Hematopoietic multipotent progenitor cell treated with erythropoietin and hydrocortisone succinate and interleukin-3 and kit ligand, for 17 days (in vitro differentiated cells): ENCODE measurements at regions not wholly inside any gene's neighbourhood (a gene's known extent, or its start where the extent isn't known, plus 50 kb on each side); places are given as distances from the start of the nearest gene placed in this dataset.
"Not testable (repeated sequence)": the region's sequence is repeated elsewhere in the genome, so short reads cannot be mapped to it uniquely, and the experiment has no call there.

ENCODE experiments used
- DNase-seq: peaks from one replicate; pipeline ENCODE4 v3.0.0-alpha.2; 2015; ENCODE audit warnings: low spot score

DNA sequence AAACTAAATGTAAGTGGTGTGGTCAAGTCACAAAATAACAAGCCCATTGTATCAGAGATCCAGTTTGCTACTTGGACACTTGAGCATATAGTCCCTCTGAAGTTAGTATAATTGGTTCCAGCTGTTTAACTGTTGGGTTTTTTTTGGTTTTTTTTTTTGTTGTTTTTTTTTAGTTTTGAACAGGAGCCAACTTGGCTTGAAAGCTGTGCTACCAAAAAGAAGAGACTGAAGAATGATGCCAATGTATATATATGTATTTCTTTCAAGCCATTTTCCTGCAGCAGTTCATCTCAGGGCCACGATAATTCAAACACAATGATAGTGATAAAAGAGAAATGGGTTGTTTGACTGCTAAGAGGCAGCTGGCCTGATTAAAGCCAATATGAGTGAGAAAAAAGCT lies 138.3 kb downstream of the PCDH18 start:
- no peak for DNase-seq

DNA sequence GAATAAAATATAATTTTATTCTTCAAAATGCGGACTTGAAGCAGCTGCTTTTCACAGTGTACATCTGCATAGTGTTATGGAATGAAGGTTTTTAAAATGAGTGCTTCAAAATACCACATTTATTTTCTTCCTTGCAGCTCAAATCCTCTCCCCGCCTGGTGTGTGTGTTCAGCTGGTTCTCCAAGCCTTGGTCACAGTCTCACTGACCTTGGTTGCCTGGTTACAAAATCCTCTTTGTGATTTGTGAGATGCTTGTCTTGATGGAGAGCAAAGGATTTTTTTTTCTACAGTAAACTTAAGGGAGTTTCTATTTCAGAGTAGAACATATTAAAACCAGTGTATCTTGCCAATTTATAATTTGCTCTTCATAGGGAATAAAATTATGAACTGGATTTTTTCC lies 139.2 kb downstream of the PCDH18 start:
- no peak for DNase-seq

GRCh38 chr4:137390707-137391106 lies 141.6 kb downstream of the PCDH18 start:
- no peak for DNase-seq

DNA sequence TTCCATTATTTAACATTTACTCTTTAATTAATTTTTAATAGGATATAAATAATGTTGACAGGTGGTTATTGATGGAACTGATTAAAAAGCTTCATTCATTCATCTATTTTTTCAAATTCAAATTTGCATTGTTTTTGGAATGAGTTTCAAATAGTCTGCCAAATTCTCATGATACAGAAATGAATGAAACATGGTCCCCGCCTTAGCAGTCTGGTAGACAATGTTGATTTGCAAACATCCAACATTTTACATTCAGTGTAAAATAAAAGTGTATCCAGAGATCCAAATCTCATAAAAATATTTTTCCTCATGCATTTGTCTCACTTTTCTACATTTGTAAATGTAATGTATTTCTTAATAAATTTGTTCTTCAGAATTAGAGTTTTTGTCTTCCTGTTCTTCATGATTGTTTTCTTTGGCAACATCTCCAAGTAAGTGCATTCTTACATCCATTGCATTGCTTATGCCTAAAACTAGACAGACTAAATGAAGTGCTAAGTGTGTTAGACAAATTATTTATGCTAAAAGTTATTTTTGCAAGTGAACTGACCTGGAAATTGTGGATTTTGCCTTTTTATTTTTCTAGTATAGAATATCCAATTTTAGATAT lies 142.3 kb downstream of the PCDH18 start:
- no peak for DNase-seq

- no peak for DNase-seq
Observed at GRCh38 chr4:137387924-137388323, 144.4 kb downstream of the PCDH18 start.

DNA sequence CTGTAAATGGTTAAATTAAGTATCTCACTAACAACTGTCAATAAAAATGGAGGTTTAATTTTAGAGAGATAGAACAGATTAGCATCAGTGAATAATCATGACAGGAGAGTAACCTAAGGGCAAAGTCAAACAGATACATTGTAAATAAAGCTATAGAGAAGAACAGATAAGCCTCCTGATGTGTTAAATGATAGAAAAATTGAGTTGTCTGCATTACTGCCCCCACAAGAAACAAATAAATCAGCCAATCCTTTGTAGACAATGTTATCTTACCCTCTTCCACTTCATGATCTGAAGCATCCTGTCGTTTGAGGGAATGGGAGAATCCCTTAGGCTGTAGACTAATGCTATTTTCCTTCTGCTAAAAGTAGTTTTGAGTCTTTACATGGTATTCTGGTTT lies 147.8 kb downstream of the PCDH18 start:
- no peak for DNase-seq

- DNase-seq = no peak
Observed at GRCh38 chr4:137378821-137379220, 153.5 kb downstream of the PCDH18 start.

- DNase-seq = no peak
Observed at GRCh38 chr4:137378393-137378792, 153.9 kb downstream of the PCDH18 start.

GRCh38 chr4:137376312-137376711 lies 156.0 kb downstream of the PCDH18 start:
- DNase-seq = no peak

DNA sequence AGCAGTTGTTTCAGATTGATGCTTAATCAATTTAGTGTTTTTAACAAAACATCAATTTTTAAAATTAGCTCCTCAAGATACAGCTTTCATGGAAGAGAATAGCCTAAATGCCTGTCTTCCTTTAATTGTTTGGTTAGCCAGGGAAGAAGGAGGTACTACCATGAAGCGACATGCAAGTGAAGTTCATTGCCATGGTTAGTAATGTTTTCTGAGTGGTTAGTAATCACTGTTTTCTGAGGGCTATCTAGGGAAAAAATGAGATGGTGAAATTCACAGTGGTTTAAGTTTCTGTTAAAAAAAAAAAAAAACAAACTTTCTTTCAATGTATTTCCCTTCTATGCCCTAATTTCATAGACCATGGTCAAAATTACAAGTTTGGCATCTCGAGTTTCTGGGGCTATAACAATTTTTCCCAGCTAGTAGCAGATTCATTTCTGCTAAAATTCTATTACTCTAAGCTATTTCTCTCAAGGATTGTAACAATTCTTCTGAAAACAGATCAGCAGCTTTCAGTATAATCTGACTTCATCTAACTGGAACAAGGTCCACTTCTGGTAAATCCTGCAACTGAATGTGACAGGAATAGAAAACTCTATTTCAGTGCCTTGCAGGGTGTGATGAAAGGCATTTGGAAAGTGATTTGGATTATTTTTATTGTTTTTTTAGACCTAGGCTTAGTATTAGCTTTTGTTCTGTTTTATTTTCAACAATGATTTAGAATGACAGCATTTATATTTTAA lies 157.0 kb downstream of the PCDH18 start:
- DNase-seq = no peak

DNA sequence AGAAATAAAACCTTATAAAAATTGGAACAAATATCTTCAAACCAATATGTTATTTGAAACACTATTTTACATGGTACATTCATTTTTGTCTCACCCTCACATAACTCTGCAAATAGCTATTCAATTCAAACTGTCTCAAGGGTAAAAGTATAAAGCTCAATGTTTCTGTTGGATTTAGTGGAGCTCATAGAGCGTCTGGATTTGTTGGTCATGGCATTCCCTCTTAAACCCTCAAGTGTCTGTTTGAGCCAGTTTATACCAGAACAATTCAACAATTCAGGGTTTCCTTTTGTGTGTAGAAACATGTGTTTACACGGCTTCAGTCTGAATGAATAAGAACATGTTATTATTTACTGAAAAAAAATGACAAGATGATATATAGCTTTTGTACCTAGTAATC lies 161.6 kb downstream of the PCDH18 start:
- DNase-seq = no peak

GRCh38 chr4:137370206-137370633 lies 162.1 kb downstream of the PCDH18 start:
- DNase-seq = no peak

DNA sequence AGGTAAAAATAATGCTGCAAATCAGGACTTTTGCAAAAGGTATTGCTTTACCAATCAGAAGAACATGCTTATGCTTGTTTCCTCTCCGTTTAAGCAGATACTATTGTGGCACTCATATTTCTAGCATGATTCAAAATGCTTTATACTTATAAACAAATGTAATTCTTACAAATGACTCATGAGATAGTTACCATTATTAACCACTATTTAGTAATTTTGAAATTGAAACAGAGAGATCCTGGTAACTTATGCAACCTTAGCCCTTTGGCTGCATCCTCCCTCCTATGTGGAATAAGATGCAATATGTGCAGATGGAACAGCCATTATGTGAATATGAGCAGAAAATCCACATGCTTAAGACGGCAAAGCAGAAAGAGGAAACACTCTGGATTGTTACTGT lies 164.7 kb downstream of the PCDH18 start:
- no peak for DNase-seq

DNA sequence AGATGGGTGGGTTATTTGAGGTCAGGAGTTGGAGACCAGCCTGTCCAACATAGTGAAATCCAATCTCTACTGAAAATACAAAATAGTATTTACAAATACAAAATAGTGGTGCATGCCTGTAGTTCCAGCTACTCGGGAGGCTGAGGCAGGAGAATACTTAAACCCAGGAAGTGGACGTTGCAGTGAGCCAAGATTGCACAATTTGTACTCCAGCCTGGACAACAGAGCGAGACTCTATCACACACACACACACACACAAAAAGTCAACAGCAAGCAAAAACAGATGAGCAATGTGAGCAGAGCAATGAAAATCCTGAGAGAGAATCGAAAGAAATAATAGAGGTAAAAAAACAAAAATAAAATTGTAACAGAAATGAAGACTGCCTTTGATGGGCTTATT lies 168.8 kb downstream of the PCDH18 start:
- no peak for DNase-seq

GRCh38 chr4:137361756-137362470 lies 170.4 kb downstream of the PCDH18 start:
- no peak for DNase-seq

DNA sequence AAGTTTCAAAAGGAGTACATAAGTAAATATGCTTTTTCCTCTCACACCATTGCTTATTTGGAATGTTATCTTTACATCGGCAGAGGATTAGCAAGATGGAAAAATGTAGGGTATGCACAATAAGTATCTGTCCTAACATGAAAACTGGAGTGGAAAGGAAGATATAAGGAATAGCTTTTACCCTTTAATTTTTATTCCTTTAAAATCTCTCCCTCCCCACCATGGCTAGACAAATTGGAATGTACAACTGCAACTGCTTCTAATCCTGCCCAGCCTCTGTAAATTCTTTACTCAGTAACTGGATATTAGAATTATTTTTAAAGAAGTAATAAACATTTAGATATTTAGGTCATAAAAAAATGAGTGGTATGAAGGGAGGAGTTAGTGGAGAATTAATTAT lies 171.5 kb downstream of the PCDH18 start:
- no peak for DNase-seq

DNA sequence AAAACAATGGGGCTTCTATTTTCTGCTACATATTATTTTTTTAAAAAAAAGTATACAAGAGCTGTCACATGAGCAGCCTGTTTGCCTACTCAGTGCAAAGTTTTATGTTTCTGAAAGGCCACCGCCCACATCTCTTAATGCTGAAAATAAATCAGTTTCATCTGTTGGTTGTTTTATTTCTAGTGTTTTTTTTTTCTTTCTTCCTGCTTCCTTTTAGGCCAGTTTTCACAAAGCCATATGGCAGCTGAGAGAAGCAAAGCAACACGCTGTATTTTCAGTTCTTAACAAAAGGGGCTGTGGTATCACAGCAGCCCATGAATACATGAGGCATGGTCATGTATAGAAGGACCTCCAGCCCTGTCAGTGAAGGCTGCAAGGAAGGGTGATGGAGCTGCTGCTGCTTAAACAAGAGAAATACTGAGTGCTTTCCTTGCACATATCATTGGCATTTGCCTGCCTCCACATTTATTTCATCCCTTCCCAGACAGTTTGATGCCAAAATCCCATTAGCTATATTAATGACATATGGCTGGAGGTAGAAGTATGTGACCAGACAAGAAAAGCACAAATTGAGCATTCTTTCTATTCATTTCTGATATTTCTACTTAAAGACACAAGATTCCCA lies 172.5 kb downstream of the PCDH18 start:
- no peak for DNase-seq

DNA sequence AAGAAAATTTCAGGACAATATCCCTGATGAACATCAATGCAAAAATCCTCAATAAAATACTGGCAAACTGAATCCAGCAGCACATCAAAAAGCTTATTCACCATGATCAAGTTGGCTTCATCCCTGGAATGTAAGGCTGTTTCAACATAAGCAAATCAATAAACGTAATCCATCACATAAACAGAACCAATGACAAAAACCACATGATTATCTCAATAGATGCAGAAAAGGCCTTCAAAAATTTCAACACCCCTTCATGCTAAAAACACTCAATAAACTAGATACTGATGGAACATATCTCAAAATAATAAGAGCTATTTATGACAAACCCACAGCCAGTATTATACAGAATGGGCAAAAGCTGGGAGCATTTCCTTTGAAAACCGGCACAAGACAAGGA lies 177.7 kb downstream of the PCDH18 start:
- DNase-seq = not testable (repeated sequence)

GRCh38 chr4:137347371-137347770 lies 184.9 kb downstream of the PCDH18 start:
- DNase-seq = no peak

- DNase-seq = no peak
Observed at GRCh38 chr4:137345597-137345996, 186.7 kb downstream of the PCDH18 start.

DNA sequence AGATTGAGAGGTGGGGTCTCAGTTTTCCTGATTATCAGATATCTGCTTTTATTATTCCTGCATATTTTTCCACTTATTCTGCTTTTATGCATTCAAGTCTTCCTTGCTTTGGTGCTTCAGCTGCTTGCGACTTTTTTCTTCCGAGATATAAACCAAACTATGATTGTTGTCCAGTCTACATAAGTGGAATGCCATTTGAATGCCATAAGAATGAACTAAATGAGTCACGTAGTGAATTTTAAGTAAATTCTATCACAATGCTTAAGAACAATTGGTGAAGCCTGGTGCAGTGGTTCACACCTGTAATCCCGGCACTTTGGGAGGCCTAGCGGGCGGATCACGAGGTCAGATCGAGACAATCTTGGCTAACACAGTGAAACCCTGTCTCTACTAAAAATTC lies 189.1 kb downstream of the PCDH18 start:
- DNase-seq = no peak

DNA sequence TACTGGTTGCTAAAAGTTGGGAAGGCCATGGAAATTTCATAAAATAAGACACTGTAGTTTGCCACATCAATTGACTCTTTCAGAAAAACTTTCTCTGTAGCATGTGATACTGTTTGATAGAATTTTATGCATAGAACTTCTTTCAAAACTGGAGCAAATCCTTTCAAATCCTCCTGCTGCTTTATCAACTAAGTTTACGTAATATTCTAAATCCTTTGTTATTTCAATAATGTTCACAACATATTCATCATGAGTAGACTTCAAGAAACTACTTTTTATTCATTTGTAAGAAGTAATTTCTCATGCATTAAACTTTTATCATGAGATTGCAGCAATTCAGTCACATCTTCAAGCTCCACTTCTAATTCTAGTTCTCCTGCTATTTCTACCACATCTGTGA lies 199.3 kb downstream of the PCDH18 start:
- no peak for DNase-seq

DNA sequence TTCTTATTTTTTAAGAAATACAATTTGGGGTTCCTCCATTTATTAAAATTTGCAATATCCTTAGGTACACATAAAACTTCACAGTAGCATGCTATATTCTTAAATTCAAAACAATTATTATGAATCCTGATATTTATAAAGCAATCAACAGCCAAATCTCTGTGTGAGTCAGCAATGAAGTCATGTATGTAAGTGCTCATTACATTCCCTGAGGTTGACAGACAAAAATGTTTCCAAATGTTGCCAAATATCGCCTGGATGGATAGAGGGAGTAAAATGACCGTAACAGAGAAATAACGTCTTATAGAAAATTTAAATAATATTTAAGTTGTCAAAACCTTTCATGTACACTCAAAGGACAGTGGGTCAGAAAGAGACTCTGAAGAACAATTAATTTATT lies 220.0 kb downstream of the PCDH18 start:
- DNase-seq = no peak
